ENCODE measurements at regions not wholly inside any gene's neighbourhood (a gene's known extent, or its start where the extent isn't known, plus 50 kb on each side); places are given as distances from the start of the nearest gene placed in this dataset.
A peak's percentile ranks its signal among the peaks of the same experiment; 100 is the strongest.

DNA sequence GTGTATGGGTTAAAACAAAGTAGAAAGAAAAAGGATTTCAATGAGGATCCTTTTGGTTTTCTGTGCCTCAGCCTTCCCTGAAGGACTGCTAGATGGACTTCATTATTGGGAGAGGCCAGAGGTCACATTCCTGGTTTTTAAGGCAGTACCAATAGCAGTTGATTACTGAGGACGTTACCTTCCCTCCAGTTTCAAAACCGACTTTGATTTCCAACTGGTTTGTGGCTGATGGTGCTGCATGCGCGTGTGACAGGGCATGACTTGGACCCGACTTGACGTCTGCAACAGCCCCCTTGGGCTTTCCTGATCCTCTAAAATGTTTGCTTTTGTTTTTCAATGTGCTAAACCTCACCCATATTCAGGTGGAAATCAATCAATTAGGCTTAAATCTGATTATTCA is 314.3 kb upstream of the ARGLU1 start:
- DNase-seq (ENCODE audit: low read depth) = no peak

DNA sequence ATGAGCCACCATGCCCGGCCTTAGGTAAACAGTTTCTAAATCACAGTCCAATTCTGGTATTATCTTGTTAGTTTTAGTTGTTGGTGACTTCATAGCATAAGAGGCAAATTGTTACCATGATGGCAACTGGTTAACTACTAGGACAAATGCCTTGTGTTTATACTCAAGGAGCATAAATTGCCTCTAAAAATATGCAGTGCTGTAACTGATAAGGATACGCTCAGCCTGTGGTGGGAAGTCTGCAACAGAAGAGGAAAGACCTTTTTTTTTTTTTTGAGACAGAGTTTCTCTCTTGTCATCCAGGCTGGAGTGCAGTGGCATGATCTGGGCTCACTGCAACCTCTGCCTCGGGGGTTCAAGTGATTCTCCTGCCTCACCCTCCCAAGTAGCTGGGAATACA is 311.9 kb upstream of the ARGLU1 start:
- no peak for DNase-seq (ENCODE audit: low read depth)

DNA sequence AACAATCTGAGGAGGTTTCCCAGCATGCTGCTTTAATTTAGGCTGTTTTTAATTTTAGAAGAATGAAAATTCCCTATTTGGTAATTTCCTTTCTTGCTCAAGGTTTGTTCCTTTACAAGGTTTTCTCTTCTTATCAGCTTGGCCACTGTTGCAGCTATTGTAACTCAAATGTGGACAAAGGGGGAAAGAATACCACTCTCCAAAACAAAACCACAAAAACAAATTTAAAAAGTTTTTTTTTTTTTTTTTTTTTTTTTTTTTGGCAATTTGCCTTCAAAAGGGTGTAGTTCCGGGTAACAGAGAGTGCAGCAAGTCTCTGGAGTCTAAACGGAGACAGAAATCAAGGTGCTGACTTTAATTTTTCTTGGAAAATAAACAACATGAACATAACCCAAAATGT is 306.4 kb upstream of the ARGLU1 start:
- DNase-seq (ENCODE audit: low read depth) = no peak

DNA sequence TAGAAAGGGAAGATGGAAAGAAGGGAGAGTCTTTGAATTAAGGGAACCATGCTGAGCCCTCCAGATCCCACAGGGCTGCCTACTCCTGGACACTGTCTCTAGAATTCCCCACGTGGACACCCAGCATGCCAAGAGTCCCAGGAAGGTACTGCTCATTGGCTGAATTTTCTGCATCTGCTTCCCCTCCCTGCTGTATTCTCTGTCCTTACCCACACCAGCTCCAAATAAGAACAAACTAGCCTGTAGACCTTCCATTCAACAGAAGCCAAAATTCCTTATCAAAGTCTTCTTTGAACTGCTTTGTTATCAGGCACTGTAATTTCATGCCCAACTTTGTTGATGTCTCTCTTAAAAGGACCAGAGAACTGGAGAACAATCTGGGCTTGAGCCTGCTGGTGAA is 305.9 kb upstream of the ARGLU1 start:
- DNase-seq (ENCODE audit: low read depth) = no peak

DNA sequence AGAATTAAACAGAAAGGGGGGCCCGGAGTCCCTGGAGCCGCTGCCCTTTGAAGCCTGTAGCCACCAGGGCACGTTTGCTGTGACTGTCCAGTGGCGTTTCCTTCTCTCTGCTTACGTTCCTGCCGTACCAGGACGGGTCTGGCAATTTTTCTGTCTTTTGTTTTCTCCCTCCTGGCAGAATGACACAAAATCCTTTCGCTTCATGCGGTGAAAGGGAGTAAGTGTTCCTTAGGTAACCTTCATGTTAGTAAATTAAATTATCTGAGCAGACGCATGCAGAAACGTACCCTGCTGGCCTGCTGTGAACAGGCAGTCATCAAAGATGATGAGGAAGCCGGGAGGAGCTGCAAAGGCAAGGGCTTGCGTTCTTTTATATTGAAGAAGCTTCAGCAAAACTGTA is 299.3 kb upstream of the ARGLU1 start:
- peak; percentile 3 for DNase-seq (ENCODE audit: low read depth)

DNA sequence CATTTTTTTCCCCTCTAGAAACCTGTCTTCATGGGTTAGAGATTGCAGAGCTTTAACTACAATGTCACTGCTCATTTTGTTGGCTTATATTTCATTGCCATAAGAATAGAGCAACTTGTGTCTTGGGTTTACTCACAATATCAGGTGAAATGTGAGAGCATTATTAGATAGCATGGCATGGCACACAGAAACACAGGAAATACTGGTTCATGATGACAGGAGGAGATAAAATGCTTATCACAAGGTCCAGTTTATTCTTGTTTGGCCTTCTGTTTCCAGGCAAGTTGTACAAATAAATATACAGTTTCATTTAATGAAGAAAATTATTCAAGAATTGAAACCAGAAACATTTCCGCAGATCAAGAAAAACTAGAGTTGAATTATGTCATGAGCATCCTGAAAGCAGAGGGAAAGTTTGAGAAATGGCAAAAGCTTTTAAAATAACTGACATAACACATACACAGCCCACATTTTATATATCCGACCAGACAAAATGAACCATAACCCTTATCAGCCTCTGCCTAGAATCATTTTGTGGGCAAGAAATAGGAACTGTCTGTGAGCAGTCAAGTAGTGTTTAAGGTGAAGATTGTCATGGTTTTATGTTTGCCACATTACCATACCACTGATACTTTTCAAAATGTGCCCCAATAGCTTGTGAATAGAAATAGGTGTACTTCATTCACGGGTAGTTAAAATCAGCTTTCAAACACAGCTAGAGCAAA is 297.9 kb upstream of the ARGLU1 start:
- no peak for DNase-seq (ENCODE audit: low read depth)

DNA sequence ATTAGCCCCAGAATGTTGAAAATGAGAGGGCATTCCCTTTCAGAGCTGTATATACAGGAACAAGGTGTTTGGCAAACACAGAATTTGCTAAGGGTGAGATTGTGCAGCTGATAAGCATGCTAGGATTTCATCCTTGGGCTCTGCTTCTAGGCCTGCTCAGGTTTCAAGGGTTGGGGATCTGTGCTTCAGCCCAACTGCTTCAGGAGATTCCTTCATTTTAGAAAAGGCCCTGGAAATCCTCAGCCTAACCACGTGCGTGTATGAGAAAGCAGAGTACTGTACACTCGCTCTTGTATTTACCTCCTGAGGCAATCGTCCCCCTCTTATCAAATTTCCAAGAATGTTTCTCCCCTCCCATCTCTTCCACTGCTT is 291.6 kb upstream of the ARGLU1 start:
- no peak for DNase-seq (ENCODE audit: low read depth)

DNA sequence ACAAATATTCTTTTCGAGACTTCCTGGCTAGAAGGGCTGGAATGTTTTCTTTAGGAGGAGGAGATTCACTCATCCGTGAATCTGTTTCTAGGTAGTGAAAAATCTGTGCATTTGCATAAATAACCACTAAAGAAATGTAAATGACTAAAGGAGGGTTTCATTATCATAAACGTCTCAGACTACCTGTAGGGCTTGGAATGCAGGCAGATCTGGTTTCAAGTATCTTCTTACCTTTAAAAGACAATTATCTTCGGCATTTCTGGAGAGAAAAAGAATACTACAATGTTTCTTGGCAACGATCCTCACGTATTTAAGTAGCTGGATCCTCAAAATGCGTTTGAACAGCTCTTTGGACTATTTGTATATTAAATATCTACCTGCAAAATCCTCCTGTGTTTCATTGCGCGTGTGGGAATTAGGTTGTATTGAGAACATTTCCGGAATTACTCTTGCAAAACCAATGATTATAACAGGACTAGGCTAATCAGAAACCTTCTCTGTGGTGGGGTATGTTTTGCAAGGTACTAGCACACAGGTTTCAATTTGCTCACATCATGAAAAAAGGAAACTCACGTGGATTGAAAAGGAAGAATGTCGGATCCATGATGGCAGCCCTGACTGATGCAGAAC is 291.1 kb upstream of the ARGLU1 start:
- DNase-seq (ENCODE audit: low read depth) = no peak

DNA sequence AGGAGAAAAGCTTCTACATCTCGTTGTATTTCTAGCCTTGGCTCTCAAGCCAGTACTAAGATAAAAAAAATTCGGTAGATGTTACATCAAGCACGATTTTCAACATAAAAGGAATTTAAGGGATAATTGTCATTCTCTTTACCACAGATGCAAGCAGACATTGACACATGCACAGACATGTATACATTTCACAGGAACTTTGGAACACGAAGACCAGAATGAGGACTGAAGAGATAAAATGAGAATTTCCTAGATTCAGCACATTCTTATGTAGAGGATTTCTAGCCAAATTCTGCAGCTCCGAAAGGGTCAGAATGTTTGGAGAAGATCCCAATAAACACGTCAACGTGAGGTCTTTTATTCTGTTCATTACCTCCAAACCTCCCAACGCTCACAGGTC is 284.5 kb upstream of the ARGLU1 start:
- DNase-seq (ENCODE audit: low read depth) = no peak

DNA sequence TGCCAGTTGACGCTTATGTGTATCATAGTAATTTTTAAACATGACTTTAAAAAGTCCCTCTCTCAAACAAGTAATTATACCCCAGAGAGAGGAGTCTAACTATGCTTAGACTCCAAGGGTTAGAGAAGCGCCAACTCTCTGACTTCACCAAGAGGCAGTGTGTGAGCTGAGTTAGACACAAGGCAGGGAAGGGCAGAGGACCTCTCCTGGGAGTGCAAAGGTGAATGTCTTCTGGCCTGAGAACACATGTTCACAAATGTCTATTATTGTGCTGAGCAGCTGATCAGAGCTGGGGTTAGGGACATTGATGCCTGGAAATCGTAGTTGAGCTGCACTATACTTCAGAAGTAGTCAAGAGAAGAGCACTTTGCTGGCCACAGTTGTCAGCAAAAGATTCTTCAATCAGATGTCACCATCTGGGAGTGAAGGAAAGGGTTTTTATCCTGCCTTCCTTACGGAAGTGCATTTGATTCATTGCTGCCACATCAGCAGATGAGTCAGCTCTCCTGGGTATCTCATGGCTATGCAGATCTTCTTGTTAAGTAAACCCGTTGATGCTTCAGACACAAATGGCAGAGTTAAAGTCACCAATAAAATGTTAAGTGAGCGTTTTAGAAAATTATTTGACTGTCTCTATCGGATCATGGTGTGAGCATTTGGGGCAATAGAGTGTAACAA is 283.2 kb upstream of the ARGLU1 start:
- DNase-seq (ENCODE audit: low read depth) = peak; percentile 8

DNA sequence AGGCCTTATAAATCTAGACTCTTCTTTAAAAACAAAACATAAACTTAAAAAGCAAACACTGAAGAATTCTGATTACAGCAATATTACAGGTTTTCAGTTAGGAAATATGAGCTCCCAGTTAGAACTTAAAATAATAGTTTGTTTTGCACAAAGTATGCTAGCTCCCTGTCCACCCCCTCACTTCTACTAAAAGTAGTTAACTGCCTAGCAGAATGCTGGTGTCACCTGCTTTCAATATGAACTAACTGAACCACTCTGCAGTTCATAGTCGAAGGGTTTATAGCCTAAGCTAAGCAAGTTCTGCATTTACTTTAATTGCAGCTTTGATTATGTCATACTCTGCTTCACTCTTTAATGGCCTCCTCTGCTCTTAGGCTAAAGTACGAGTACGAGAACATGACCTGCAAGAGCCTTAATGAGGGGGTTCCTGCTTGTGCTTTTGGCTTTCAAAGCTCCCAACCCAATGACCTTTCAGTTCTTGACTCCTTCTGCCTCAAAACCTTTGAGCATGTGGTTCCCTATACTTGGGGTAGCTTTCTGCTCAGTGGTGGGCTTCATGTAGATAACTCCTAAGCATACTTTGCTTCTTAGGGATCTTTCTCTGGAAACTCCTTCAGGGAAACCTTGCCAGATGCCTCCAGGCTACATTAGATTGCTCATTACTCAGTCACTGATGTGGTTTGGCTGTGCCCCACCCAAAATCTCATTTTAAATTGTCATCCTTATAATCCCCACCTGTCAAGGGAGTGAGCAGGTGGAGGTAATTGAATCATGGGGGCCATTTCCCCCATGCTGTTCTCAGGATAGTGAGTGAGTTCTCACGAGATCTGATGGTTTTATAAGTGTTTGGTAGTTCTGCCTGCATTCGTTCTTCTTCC is 278.9 kb upstream of the ARGLU1 start:
- DNase-seq (ENCODE audit: low read depth) = no peak

DNA sequence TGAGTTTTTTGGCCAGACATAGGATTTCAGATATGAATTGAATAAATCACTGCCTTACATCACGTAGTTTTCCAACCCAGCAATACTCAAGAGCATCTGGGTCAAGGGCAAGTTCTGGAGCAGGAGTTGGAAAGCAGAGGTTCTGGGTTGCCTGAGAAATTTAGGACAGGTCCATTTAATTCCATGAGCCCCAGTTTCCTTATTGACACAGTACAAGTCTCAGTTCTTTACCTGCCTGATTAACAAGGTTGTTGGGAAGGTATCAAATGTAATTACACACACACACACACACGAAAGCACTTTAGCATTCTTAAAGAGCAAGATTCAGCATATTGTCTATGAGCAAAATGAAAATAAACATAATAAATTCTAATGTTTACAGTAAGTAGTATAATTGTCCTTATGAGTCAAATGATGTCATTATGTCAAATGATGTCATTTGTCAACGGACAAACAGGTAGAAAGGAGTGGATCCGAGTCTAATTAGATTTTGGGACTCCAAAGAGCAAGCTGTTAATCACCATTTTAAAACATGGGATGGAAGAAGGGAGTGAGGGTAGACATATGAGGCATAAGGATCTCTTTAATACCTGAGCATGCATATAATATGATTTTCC is 268.4 kb upstream of the ARGLU1 start:
- DNase-seq (ENCODE audit: low read depth) = no peak

DNA sequence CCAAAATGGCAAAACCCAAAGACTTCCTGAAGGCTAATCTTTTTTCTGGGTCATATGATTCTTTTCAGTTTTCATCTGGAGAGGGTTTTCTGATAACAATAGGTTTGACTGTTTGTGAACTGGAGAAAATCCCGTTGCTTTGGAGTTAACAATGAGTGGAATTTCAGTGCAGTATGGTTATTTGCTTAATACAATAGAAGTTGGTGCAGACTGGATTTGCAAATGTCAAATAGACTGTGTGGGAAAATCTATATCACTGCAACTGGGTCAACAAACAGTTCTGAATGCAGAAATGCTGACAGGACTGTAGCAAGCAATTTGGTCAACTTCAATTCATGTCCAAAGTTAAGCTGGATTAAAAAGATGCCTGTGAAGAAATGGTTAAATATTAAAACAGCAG is 267.5 kb upstream of the ARGLU1 start:
- no peak for DNase-seq (ENCODE audit: low read depth)

DNA sequence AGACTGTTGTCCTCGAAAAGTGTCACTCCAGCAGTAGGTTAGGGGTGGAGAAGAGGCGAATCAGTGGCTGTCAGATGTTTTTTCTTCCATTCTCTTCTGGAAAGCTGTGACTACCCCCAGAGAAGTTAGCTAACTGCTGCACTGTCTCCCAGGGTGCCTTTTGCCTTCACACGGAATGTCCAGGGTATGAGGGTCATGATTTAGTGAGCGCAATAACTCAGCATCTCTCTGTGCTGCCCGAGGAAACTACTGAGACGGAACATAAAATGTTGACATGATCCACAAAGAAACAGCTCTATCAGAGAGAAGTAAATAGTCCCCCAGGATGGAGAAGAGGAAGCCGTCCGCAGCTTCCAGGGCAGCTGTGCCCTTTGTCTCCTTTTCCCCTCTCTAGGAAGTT is 254.0 kb upstream of the ARGLU1 start:
- no peak for DNase-seq (ENCODE audit: low read depth)

DNA sequence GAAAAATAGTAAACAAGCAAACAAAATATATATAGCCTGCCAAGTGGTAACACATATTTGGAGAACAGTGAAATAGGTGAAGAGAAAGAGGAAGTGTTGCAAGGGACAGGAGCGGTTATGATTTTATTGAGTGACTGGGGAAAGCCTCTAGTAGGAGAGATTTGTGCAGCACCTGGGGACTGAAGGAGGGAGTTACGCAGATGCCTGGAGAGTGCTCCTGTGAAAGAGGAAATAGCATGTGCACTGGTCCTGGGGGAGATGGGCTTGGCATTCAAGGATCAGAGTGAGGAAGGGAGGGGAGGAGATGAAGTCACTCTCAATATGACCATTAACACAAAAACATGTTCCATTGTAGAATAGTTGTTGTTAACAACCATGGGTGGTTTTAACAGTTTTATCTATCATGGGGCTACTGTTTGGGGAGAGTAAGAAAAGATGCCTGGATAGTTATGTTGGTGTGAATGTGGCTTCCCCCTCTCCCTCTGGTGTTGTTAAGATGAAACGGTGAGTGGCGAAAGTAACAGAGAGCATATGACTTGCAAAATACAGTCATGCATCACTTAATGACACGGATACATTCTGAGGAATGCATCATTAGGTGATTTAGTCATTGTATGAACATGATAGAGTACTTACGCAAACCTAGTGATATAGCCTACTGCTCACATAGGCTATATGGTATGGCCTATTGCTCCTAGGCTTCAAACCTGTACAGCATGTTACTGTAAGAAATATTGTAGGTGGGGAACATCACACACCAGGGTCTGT is 251.7 kb upstream of the ARGLU1 start:
- no peak for DNase-seq (ENCODE audit: low read depth)

DNA sequence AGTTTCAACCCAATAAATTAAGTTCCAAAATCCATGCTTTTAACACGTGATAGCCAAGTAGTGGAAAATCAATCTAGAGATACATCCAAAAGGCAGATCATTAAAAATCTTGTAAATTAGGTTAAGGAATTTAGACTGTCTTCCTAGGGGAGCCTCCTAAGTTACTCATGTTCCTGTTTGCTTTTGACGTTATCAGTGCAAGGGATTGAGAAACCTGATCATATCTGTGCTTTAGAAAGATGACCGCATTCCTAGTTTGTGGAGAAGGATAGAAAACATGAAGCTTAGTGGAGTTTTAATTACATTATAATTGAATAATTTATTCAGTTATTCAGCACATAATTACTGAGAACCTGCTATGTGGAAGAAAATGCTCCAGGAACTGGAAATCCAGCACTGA is 251.0 kb upstream of the ARGLU1 start:
- DNase-seq (ENCODE audit: low read depth) = no peak

DNA sequence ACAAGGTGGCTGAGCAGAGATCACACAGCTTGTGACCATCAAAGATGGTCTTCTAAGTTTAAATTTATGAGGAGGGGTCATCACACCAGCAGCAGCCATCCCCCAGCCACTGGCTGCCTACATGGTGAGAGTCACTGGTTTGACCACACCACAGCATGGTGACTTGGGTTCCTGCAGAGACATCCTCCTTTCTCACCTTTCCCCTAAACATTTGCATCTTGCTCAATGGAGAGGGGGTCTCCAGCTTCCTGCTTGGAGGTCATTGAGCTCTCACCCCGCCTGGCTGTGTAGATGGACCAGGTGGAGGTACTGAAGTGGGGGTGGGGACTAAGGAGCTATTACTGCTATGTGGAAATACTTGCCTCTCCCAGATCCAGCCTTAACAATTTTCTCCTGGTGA is 247.6 kb upstream of the ARGLU1 start:
- no peak for DNase-seq (ENCODE audit: low read depth)

DNA sequence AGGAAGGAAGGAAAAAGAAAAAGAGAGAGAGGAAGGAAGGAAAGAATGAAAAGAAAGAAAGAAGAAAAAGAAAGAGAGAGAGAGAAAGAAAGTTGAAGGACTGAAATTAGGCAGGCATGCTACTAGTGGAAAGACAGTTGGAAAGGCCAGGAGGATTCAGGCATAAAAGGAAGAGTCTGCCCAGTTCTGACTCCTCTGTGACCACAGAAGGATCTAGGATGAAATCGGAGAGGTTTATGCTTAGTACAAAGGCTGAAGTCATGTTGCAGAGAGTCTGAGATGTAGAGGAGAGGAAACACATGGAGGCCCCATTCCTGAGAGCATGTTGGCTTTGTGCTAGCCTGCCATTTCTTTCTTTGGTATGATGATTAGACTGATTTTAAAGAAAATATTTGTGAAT is 246.5 kb upstream of the ARGLU1 start:
- DNase-seq (ENCODE audit: low read depth) = no peak

DNA sequence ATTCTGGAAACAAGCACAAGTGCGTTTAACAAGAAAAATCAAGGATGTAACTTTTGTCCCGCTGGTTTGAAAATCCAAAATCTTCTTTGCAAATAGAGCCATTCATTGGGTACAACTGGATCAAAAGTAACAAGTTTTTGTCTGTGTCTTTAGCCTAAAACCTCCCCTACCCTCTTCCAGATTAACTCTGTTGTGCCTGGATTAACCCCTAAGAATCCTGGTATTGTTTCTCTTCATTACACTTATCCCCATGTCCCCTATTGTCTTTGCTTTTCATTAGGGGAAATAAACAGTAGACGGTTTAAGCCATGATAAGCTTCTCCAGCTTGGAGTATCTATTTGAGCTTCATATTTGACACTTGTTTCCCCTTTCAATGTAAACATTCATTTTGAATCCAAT is 242.1 kb upstream of the ARGLU1 start:
- DNase-seq (ENCODE audit: low read depth) = no peak

DNA sequence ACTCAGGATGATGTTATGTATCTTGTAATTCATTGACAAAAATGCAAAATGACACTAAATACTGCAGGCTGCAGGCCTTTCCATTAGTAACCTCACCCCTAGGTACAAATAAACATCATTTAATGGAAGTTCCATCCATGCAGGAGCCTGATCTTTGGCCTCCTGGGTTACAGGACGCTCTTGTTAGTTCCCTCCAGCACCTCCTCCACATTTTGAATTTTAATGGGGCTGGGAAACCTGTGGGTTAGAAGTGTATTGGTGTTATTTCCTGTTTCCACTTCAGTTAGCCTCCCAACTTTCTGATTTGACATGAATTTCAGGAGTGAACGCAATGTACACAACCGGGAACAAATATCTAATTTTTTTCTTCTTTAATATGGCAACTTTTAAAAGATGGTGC is 237.1 kb upstream of the ARGLU1 start:
- no peak for DNase-seq (ENCODE audit: low read depth)

DNA sequence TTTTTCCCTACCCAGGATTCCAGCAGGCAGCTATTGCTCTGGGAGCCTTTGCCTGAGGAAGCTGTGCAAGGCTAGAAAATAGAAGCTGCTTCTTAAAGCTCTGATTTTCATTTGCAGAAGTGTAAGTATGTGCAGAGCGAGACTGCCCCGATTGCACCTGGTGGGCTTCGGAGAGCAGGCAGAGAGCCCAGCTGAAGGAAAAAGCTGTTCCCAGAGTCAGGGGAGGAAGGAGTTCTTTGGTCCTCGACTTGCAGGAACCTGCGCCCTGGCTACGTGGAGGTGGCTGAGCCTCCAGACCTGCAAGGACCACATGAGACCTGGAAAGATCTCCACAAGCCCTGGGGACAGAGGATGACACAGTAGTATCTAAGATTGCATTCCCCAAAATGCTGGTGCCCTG is 235.0 kb upstream of the ARGLU1 start:
- no peak for DNase-seq (ENCODE audit: low read depth)
